NT2/D1 (cell line): ENCODE measurements at regions not wholly inside any gene's neighbourhood (a gene's known extent, or its start where the extent isn't known, plus 50 kb on each side); places are given as distances from the start of the nearest gene placed in this dataset.

Experiments
- SUZ12 ChIP-seq: IDR thresholded peaks from 2 replicates; pipeline ENCODE4 v1.6.1; 2011; ENCODE audit not compliant: insufficient read length, insufficient read depth; ENCODE audit errors: extremely low read depth
- YY1 ChIP-seq: IDR thresholded peaks from 2 replicates; pipeline ENCODE4 v1.6.1; 2011; ENCODE audit not compliant: insufficient read length, insufficient read depth
- ZNF274 ChIP-seq: IDR thresholded peaks from 2 replicates; pipeline ENCODE4 v1.6.1; 2011; ENCODE audit warnings: mild to moderate bottlenecking, low read depth, low read length

DNA sequence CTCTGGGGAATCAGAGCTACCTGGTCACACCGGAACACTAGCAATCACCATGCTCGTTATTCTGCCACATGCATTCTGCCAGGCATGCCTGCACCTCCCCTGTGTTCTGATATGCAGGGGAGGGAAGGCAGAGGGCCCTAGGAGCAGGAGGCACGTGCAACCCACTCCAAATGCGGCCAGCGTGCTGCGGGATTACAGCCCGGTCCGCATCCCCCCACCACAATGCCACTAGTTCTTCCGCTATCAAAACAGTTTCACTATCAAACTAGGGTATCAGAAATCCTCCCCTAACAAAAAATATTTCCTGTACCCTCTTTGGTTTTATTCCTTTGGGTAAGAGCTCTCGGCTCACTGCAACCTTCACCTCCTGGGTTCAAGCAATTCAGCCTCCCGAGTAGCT, 223.2 kb upstream of the IGF1R start:
- TF ChIP-seq YY1: no peak
- no peak for TF ChIP-seq ZNF274
- TF ChIP-seq SUZ12: no peak
